ENCODE measurements at regions not wholly inside any gene's neighbourhood (a gene's known extent, or its start where the extent isn't known, plus 50 kb on each side); places are given as distances from the start of the nearest gene placed in this dataset.
"Not testable (repeated sequence)": the region's sequence is repeated elsewhere in the genome, so short reads cannot be mapped to it uniquely, and the experiment has no call there.

DNA sequence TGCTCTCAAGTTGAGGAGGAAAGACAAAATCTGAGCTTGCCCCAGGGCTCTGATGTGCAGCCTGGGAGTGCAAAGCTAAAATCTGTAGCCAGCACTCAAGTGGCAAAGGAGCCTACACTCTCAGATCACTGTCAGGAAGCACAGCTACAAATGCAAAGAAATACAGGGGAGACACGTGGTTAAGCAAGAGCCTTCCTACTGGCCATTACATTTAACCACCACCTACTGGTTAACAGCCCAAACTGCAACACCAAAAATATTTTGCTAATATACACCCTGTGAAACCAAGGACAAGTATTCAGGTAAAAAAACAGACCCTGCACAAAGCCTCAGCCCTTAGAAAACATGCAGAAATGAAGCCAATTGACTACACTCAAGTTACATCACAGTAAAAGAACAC lies 170.4 kb upstream of the FGF16 start:
- Histone ChIP-seq H3K27me3 (ENCODE audit: insufficient read depth, low read depth, low read length) (no peaks in the 10 kb centered on the region), H3F3A (ENCODE audit: insufficient read depth, low read length, poor library complexity, severe bottlenecking) (no peaks in the 10 kb centered on the region), H3K9me3 (ENCODE audit: low read length) (no peaks in the 10 kb centered on the region), H3K9me2 (ENCODE audit: insufficient read depth, low read length) (no peaks in the 10 kb centered on the region), H3K9ac (ENCODE audit: low read length) (no peak overlapping the region), H2AFZ (ENCODE audit: low read depth, low read length) (no peak overlapping the region), H3K27ac (ENCODE audit: low read length) (no peak overlapping the region), H4K20me1 (ENCODE audit: insufficient read depth) (no peaks in the 10 kb centered on the region), H3K4me2 (ENCODE audit: low read length) (no peak overlapping the region), H3K79me2 (replicated peaks; ENCODE audit: insufficient read depth, low read length) (no peaks in the 10 kb centered on the region), H3K4me3 (ENCODE audit: low read length) (no peak overlapping the region), H3K36me3 (ENCODE audit: insufficient read depth, low read length) (no peaks in the 10 kb centered on the region)
- TF ChIP-seq POLR2AphosphoS5 (IDR thresholded peaks at IDR 0.05) (no peak), EP300 (conservative IDR thresholded peaks at IDR 0.05; ENCODE audit: poor library complexity, severe bottlenecking) (no peak), MXI1 (conservative IDR thresholded peaks at IDR 0.05; ENCODE audit: poor library complexity, severe bottlenecking) (no peak), EZH2 (IDR thresholded peaks at IDR 0.05; ENCODE audit: borderline replicate concordance, insufficient read depth, low read length, poor library complexity, severe bottlenecking) (no peak), CTCF (IDR thresholded peaks at IDR 0.05; ENCODE audit: poor library complexity, severe bottlenecking) (no peak), SMC3 (conservative IDR thresholded peaks at IDR 0.05; ENCODE audit: poor library complexity) (no peak), TAF1 (IDR thresholded peaks at IDR 0.05; ENCODE audit: low read depth) (no peak), RAD21 (conservative IDR thresholded peaks at IDR 0.05) (no peak)
- TF ChIP-seq, protein P1, sequence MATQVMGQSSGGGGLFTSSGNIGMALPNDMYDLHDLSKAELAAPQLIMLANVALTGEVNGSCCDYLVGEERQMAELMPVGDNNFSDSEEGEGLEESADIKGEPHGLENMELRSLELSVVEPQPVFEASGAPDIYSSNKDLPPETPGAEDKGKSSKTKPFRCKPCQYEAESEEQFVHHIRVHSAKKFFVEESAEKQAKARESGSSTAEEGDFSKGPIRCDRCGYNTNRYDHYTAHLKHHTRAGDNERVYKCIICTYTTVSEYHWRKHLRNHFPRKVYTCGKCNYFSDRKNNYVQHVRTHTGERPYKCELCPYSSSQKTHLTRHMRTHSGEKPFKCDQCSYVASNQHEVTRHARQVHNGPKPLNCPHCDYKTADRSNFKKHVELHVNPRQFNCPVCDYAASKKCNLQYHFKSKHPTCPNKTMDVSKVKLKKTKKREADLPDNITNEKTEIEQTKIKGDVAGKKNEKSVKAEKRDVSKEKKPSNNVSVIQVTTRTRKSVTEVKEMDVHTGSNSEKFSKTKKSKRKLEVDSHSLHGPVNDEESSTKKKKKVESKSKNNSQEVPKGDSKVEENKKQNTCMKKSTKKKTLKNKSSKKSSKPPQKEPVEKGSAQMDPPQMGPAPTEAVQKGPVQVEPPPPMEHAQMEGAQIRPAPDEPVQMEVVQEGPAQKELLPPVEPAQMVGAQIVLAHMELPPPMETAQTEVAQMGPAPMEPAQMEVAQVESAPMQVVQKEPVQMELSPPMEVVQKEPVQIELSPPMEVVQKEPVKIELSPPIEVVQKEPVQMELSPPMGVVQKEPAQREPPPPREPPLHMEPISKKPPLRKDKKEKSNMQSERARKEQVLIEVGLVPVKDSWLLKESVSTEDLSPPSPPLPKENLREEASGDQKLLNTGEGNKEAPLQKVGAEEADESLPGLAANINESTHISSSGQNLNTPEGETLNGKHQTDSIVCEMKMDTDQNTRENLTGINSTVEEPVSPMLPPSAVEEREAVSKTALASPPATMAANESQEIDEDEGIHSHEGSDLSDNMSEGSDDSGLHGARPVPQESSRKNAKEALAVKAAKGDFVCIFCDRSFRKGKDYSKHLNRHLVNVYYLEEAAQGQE (IDR thresholded peaks at IDR 0.05; ENCODE audit: borderline replicate concordance): no peak

DNA sequence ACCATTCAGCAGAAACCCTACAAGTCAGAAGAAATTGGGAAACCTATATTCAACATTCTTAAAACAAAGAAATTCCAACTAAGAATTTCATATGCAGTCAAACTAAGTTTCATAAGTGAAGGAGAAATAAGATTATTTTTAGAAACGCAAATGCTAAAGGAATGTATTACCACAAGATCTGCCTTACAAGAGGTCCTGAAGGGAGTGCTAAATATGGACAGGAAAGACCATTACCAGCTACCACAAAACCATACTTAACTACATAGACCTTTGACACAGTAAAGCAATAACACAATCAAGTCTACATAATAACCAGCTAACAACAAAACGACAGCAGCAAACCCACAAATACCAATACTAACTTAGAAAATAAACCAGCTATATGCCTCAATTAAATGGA lies 169.3 kb upstream of the FGF16 start:
- no peaks in the 10 kb centered on the region for H4K20me1 ChIP-seq (ENCODE audit: insufficient read depth)
- H3K27ac ChIP-seq (ENCODE audit: low read length): no peak overlapping the region
- H3K79me2 ChIP-seq (replicated peaks; ENCODE audit: insufficient read depth, low read length): no peaks in the 10 kb centered on the region
- H3K36me3 ChIP-seq (ENCODE audit: insufficient read depth, low read length): no peaks in the 10 kb centered on the region
- no peak overlapping the region for H3K4me2 ChIP-seq (ENCODE audit: low read length)
- H3K27me3 ChIP-seq (ENCODE audit: insufficient read depth, low read depth, low read length): no peaks in the 10 kb centered on the region
- no peak overlapping the region for H3K4me3 ChIP-seq (ENCODE audit: low read length)
- H3K9me2 ChIP-seq (ENCODE audit: insufficient read depth, low read length): no peaks in the 10 kb centered on the region
- H2AFZ ChIP-seq (ENCODE audit: low read depth, low read length): no peak overlapping the region
- H3K9ac ChIP-seq (ENCODE audit: low read length): no peak overlapping the region
- H3F3A ChIP-seq (ENCODE audit: insufficient read depth, low read length, poor library complexity, severe bottlenecking): no peaks in the 10 kb centered on the region
- H3K9me3 ChIP-seq (ENCODE audit: low read length): no peaks in the 10 kb centered on the region
- TF ChIP-seq EP300 (conservative IDR thresholded peaks at IDR 0.05; ENCODE audit: poor library complexity, severe bottlenecking) (no peak), MXI1 (conservative IDR thresholded peaks at IDR 0.05; ENCODE audit: poor library complexity, severe bottlenecking) (no peak), EZH2 (IDR thresholded peaks at IDR 0.05; ENCODE audit: borderline replicate concordance, insufficient read depth, low read length, poor library complexity, severe bottlenecking) (no peak), TAF1 (IDR thresholded peaks at IDR 0.05; ENCODE audit: low read depth) (no peak), SMC3 (conservative IDR thresholded peaks at IDR 0.05; ENCODE audit: poor library complexity) (no peak), CTCF (IDR thresholded peaks at IDR 0.05; ENCODE audit: poor library complexity, severe bottlenecking) (no peak), RAD21 (conservative IDR thresholded peaks at IDR 0.05) (no peak)

- not testable (repeated sequence) for H3K79me2 ChIP-seq (replicated peaks; ENCODE audit: insufficient read depth, low read length); H3K9me2 ChIP-seq (ENCODE audit: insufficient read depth, low read length); H2AFZ ChIP-seq (ENCODE audit: low read depth, low read length); H3K36me3 ChIP-seq (ENCODE audit: insufficient read depth, low read length); H4K20me1 ChIP-seq (ENCODE audit: insufficient read depth); H3K4me3 ChIP-seq (ENCODE audit: low read length); H3K9ac ChIP-seq (ENCODE audit: low read length); H3K9me3 ChIP-seq (ENCODE audit: low read length); H3F3A ChIP-seq (ENCODE audit: insufficient read depth, low read length, poor library complexity, severe bottlenecking); H3K27ac ChIP-seq (ENCODE audit: low read length); H3K27me3 ChIP-seq (ENCODE audit: insufficient read depth, low read depth, low read length); H3K4me2 ChIP-seq (ENCODE audit: low read length)
Observed at GRCh38 chrX:77279373-77279772, 167.8 kb upstream of the FGF16 start.

Data from neural cell (in vitro differentiated cells).